Muscle layer of duodenum (tissue), 2 donors: ENCODE measurements at regions not wholly inside any gene's neighbourhood (a gene's known extent, or its start where the extent isn't known, plus 50 kb on each side); places are given as distances from the start of the nearest gene placed in this dataset.
"Not testable (repeated sequence)": the region's sequence is repeated elsewhere in the genome, so short reads cannot be mapped to it uniquely, and the experiment has no call there.

Experiments used
- H3K27ac ChIP-seq: one replicate; pipeline ENCODE4 v1.7.0; 2013; ENCODE audit warnings: mild to moderate bottlenecking, low read length
- H3K27me3 ChIP-seq: one replicate; pipeline ENCODE4 v1.7.0; 2013; ENCODE audit warnings: low read depth, mild to moderate bottlenecking, control low read depth, low read length
- H3K36me3 ChIP-seq, 2 donors: one replicate each; pipeline ENCODE4 v1.7.0; 2013; ENCODE audit warnings: low read length in 2 of 2, control low read depth in 1 of 2, mild to moderate bottlenecking in 1 of 2; ENCODE audit not compliant: insufficient read depth in 2 of 2, control insufficient read depth in 1 of 2
- H3K4me1 ChIP-seq, 2 donors: one replicate each; pipeline ENCODE4 v1.7.0; 2013; ENCODE audit warnings: low read length in 2 of 2, mild to moderate bottlenecking in 2 of 2, control low read depth in 1 of 2, moderate library complexity in 1 of 2; ENCODE audit not compliant: insufficient read depth in 2 of 2, control insufficient read depth in 1 of 2
- H3K4me3 ChIP-seq, 2 donors: one replicate each; pipeline ENCODE4 v1.7.0; 2013; ENCODE audit warnings: low read length in 2 of 2, low read depth in 1 of 2, mild to moderate bottlenecking in 1 of 2
- H3K9me3 ChIP-seq, 2 donors: one replicate each; pipeline ENCODE4 v1.7.0; 2013; ENCODE audit warnings: low read length in 2 of 2, control low read depth in 1 of 2, mild to moderate bottlenecking in 1 of 2; ENCODE audit not compliant: control insufficient read depth in 1 of 2
- donor health status: healthy.

DNA sequence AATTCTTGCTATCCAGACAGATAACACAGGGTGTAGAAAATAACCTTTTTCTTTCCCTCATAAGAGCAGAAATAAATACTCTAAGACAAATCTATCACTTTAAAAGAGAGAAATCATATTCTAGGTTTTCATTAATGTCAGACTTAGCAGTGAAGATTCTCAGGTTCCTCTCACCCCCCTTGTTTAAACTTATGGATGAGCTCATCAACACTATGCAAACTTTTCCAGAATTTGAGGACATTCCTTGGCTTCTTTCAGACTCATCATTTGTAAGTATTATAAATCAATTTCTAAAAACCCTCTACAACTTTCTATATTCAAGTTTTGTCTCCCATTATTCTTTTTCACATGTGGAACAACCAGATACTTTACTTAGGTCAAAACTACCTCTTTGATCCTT lies 374.9 kb upstream of the TRPC7 start:
- H3K27ac ChIP-seq: no peak overlapping the region
- no peaks in the 10 kb centered on the region for H3K27me3 ChIP-seq
- H3K36me3 ChIP-seq: no peaks in the 10 kb centered on the region
- no peaks in the 10 kb centered on the region for H3K4me1 ChIP-seq
- no peak overlapping the region for H3K4me3 ChIP-seq
- H3K9me3 ChIP-seq: peaks cover 0 to 8% of the 10 kb centered on the region in 2 donors

DNA sequence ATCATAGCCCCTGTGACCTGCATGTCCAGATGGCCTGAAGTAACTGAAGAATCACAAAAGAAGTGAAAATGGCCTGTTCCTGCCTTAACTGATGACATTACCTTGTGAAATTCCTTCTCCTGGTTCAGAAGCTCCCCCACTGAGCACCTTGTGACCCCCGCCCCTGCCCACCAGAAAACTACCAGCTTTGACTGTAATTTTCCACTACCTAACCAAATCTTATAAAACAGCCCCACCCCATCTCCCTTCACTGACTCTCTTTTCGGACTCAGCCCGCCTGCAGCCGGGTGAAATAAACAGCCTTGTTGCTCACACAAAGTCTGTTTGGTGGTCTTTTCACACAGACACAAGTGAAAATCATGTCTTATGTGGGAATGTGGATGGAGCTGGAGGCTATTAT lies 373.9 kb upstream of the TRPC7 start:
- H3K27ac ChIP-seq, H3K4me1 ChIP-seq, H3K4me3 ChIP-seq, H3K36me3 ChIP-seq, H3K27me3 ChIP-seq, H3K9me3 ChIP-seq: not testable (repeated sequence)

DNA sequence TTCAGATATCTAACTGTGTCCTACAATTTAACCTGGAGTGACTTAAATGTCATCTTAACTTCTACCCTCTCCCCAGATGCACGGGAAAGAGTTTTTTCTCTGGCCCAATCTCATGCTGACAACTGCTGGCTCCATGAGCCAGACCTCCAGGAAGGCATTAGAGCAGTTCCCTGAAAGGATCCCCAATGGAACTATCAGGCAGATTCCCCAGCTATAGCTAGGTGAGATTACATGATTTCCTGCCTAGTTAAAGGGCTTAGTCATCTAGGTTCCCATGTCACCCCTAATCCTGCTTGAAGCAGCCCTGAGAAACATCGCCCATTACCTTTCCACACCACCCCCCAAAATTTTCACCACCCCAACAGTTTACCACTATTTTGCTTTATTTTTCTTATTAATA lies 373.5 kb upstream of the TRPC7 start:
- H3K27ac ChIP-seq: no peak overlapping the region
- H3K9me3 ChIP-seq: peaks cover 0 to 8% of the 10 kb centered on the region in 2 donors
- no peaks in the 10 kb centered on the region for H3K27me3 ChIP-seq
- no peaks in the 10 kb centered on the region for H3K36me3 ChIP-seq
- H3K4me3 ChIP-seq: no peak overlapping the region
- H3K4me1 ChIP-seq: no peaks in the 10 kb centered on the region

DNA sequence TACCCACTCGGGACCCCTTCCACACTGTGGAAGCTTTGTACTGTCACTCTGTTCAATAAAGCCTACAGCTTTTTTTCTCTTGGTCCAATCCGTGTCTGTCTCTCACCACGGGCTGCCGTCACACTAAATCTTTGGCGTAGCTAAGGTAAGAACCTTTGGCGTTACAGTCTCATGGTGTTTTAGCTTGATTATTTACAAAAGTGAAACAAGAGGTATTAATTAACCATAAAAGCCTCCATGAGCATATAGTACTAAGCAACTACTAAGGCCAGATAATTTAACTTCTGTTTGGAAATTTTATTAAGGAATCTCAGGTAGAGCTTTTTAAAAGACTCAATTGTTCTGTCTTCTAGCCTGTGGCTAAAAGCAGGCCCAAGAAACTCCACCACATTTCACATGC lies 370.7 kb upstream of the TRPC7 start:
- Histone ChIP-seq H3K27me3 (no peaks in the 10 kb centered on the region), H3K27ac (no peak overlapping the region)

DNA sequence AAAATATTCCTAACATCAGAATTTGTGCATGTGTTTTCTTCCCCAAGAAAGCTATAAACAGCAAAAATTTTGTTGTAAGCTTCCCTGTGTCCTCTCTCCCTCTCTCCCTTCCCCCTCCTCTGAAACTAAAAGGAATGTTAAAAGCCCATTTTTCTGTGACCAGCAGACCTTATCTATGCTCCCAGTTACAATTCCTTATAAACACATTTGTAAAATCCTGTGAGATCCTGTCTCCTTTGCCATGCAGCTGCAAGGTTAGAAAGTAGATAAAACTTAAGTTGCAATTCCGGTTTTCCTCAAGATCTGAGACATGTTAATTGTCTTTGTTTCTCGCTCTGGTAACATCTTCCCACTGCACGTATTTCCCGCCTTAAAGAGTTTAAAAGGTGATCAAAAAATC lies 370.3 kb upstream of the TRPC7 start:
- not testable (repeated sequence) for H3K4me3 ChIP-seq, H3K9me3 ChIP-seq, H3K27ac ChIP-seq, H3K36me3 ChIP-seq, H3K27me3 ChIP-seq, H3K4me1 ChIP-seq

More for the DNA sequence above, 370.7 kb upstream of the TRPC7 start:
- no peaks in the 10 kb centered on the region for H3K36me3 ChIP-seq
- H3K4me3 ChIP-seq: no peak overlapping the region
- no peaks in the 10 kb centered on the region for H3K4me1 ChIP-seq
- no peaks in the 10 kb centered on the region for H3K9me3 ChIP-seq

DNA sequence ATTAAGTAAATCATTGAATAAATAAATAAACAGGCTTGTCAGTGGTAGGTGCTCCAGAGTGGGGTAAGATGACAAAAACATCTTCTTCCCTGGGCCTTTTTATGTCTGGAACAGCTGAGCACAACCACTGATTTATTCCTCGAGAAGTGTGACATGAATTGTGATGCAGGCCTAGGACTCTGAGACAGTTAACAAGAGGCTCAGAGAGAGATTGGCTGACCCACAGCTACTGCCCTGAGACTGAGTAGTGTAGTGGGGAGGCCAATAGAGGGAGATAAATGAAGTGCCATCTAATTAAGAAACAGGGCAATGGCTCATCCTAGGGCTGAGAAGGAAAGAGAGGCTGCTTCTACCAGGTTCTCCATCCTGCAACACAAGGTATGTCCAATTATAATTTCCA lies 369.3 kb upstream of the TRPC7 start:
- no peaks in the 10 kb centered on the region for H3K36me3 ChIP-seq
- H3K9me3 ChIP-seq: no peaks in the 10 kb centered on the region
- no peak overlapping the region for H3K4me3 ChIP-seq
- H3K27ac ChIP-seq: no peak overlapping the region
- H3K27me3 ChIP-seq: no peaks in the 10 kb centered on the region
- no peaks in the 10 kb centered on the region for H3K4me1 ChIP-seq

DNA sequence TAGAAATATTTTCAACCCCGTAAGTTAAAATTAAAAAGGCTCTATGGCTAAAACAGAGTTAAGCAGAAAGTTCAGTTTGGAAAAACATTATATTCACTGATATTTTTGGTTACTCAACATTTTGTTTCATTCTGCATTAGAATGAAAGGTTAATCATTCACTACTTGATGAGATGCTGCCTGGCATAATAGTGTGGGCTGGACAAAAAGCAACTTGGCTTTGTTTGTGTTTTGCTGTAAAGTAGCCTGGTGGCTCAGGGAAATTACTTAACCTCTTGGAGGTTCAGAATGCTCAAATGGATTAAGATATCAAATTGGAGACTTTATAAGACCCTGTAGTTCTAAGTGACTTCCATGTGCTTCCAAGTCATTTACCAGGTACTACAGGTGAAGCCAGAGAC lies 367.4 kb upstream of the TRPC7 start:
- Histone ChIP-seq H3K4me3 (no peak overlapping the region), H3K27ac (no peak overlapping the region)

DNA sequence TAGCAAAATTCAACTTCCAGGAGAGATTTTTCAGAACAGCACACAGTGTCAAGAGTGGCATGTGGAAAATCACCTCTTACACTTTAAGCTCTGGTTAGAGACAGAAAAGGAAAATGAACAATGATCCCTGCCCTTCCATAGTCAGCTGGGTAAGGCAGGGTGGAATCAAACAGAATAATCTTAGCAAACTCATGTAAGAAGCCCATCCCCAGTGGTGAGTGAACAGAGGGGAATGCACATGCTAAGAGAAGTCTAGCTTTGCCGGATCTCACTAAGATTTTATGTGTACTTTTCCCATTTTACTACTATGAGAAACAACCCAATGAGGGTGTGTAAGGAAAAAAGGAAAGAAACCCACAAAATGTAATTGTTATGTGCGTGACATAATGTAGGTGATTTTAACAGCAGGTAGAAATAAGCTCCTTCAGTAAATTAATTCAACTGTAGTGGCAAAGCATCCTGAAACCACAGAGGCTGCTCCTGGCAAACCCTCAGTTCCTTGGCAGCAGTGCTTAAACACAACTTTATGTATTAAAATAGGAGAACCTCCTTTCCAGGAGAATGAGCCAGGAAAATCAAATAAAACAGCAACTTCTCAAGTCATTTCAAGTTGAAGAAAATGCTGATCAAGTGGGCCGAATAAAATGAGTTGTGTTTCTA lies 366.0 kb upstream of the TRPC7 start:
- H3K4me1 ChIP-seq: no peaks in the 10 kb centered on the region
- no peak overlapping the region for H3K4me3 ChIP-seq
- H3K36me3 ChIP-seq: no peaks in the 10 kb centered on the region
- no peaks in the 10 kb centered on the region for H3K9me3 ChIP-seq
- no peak overlapping the region for H3K27ac ChIP-seq
- H3K27me3 ChIP-seq: no peaks in the 10 kb centered on the region

More for the DNA sequence above, 367.4 kb upstream of the TRPC7 start:
- Histone ChIP-seq H3K9me3 (no peaks in the 10 kb centered on the region), H3K36me3 (no peaks in the 10 kb centered on the region), H3K4me1 (no peaks in the 10 kb centered on the region), H3K27me3 (no peaks in the 10 kb centered on the region)

DNA sequence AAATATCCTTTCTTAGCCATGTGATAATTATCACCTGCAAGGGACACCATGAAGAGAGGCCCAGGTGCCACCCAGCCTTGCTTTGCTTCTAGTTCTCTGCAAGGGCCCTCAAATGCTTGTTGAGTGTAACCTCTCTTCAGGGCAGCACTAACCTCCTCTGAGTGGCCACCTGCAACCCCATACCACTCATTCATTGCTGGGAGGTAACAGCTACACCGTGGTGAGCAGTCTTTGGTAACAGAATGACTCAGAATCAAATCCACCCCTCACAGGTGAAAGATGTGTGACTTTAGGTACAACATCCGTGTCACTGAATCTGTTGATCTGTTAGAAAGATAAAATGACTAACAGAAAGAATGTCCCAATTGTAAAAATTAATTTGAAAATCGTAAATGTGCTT lies 365.1 kb upstream of the TRPC7 start:
- H3K4me3 ChIP-seq: no peak overlapping the region
- H3K36me3 ChIP-seq: no peaks in the 10 kb centered on the region
- H3K27ac ChIP-seq: no peak overlapping the region
- H3K4me1 ChIP-seq: no peaks in the 10 kb centered on the region
- no peaks in the 10 kb centered on the region for H3K27me3 ChIP-seq
- H3K9me3 ChIP-seq: no peaks in the 10 kb centered on the region

DNA sequence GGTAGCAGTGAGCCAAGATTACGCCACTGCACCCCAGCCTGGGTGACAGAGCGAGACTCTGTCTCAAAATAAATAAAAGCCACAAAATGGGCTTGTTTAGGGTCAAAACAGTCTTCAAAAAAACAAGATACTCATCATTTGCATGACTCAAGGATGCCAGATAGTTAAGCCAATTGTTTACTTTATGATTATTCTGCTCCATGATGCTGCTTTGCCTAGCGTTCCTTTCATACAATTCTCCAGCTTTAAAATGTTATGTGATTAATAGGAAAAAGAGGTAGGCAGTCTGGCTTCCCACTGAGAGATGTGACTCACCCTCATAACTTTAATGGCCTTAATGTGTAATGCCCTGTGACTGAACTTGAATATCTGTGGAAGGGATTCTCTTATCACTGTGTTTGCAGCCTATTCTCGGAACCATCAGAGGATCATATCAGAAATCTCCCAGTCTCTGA lies 364.6 kb upstream of the TRPC7 start:
- Histone ChIP-seq H3K4me1 (no peaks in the 10 kb centered on the region), H3K36me3 (no peaks in the 10 kb centered on the region), H3K4me3 (no peak overlapping the region), H3K9me3 (no peaks in the 10 kb centered on the region), H3K27ac (no peak overlapping the region), H3K27me3 (no peaks in the 10 kb centered on the region)

DNA sequence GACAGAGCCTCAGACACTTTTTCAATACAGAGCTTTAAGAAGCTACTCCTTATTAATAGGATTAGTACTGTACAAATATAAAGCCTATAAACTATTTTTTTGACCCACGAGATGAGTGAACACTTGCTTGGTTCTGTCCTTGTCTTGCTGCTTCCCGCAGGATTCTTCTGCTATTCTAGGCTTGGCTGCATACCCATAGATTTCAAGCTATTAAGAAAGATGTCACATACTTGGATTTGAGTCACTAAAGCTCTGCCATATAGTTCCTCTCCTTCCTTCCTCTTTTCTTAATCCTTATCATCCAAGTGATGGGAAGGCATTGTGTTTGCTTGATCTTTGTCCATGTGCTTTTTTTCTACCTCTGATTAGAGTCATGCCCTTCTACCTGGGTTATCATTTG lies 361.2 kb upstream of the TRPC7 start:
- Histone ChIP-seq H3K9me3 (no peaks in the 10 kb centered on the region), H3K4me1 (no peaks in the 10 kb centered on the region), H3K27ac (no peak overlapping the region), H3K27me3 (no peaks in the 10 kb centered on the region), H3K4me3 (no peak overlapping the region), H3K36me3 (no peaks in the 10 kb centered on the region)

DNA sequence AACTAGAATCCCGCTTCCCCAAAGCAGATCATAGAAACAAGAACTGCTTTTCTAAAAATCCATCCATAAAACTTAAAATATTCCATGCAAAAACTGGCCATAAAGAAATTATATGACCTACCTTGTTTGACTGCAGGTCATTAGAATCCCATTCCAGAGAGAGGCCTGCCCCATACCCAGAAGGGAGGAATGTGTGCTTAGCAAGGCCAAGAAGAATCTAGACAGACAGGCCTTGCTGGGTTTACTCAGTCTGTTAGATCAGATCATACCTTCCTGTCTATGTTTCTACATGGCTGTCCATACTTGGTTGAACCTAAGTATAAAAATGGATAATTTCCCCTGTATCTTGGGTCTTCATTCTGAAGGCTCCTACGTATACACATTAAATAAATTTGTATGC lies 358.8 kb upstream of the TRPC7 start:
- H3K4me1 ChIP-seq: no peaks in the 10 kb centered on the region
- no peaks in the 10 kb centered on the region for H3K9me3 ChIP-seq
- H3K4me3 ChIP-seq: no peak overlapping the region
- no peaks in the 10 kb centered on the region for H3K36me3 ChIP-seq
- H3K27me3 ChIP-seq: no peaks in the 10 kb centered on the region
- H3K27ac ChIP-seq: no peak overlapping the region
